ENCODE measurements at regions not wholly inside any gene's neighbourhood (a gene's known extent, or its start where the extent isn't known, plus 50 kb on each side); places are given as distances from the start of the nearest gene placed in this dataset.

- TF ChIP-seq CTCF (IDR thresholded peaks at IDR 0.05; ENCODE audit: extremely low read depth, missing control alignments) = no peak
- DNase-seq (ENCODE audit: low spot score) = no peak
These were observed 58.1 kb upstream of the BARX2 start for GRCh38 chr11:129317571-129317970.

- no peak for TF ChIP-seq CTCF (IDR thresholded peaks at IDR 0.05; ENCODE audit: extremely low read depth, missing control alignments)
- DNase-seq (ENCODE audit: low spot score) = no peak
These were observed 58.9 kb upstream of the BARX2 start for GRCh38 chr11:129316781-129317180.

- TF ChIP-seq CTCF (IDR thresholded peaks at IDR 0.05; ENCODE audit: extremely low read depth, missing control alignments) = no peak
- DNase-seq (ENCODE audit: low spot score) = no peak
These were observed 59.7 kb upstream of the BARX2 start for GRCh38 chr11:129315781-129316579.

- no peak for DNase-seq (ENCODE audit: low spot score)
- no peak for TF ChIP-seq CTCF (IDR thresholded peaks at IDR 0.05; ENCODE audit: extremely low read depth, missing control alignments)
These were observed 61.3 kb upstream of the BARX2 start for GRCh38 chr11:129314371-129314770.

- TF ChIP-seq CTCF (IDR thresholded peaks at IDR 0.05; ENCODE audit: extremely low read depth, missing control alignments) = no peak
- no peak for DNase-seq (ENCODE audit: low spot score)
These were observed 61.9 kb upstream of the BARX2 start for GRCh38 chr11:129313541-129314297.

- DNase-seq (ENCODE audit: low spot score) = no peak
- TF ChIP-seq CTCF (IDR thresholded peaks at IDR 0.05; ENCODE audit: extremely low read depth, missing control alignments) = no peak
These were observed 62.7 kb upstream of the BARX2 start for GRCh38 chr11:129312730-129313503.
